GM23248 (cell line): ENCODE measurements at regions not wholly inside any gene's neighbourhood (a gene's known extent, or its start where the extent isn't known, plus 50 kb on each side); places are given as distances from the start of the nearest gene placed in this dataset.

Source experiments
- DNase-seq: peaks from one replicate; pipeline ENCODE4 v3.0.0-alpha.2; 2015
- H2AFZ ChIP-seq: fragments of 200-600 bp; sonication (generic); 2 replicates; pipeline ENCODE4 v1.6.1; 2016; ENCODE audit warnings: antibody characterized with exemption
- H3F3A ChIP-seq: fragments of 200-600 bp; sonication (generic); 2 replicates; pipeline ENCODE4 v1.6.1; 2016; ENCODE audit warnings: mild to moderate bottlenecking, antibody characterized with exemption, mixed run types; ENCODE audit not compliant: insufficient read depth
- H3K27ac ChIP-seq: fragments of 200-600 bp; sonication (generic); 2 replicates; pipeline ENCODE4 v1.5.1; 2016; ENCODE audit warnings: mild to moderate bottlenecking
- H3K27me3 ChIP-seq: fragments of 200-600 bp; sonication (generic); replicated peaks from 2 replicates; pipeline ENCODE4 v1.6.1; 2016; ENCODE audit warnings: mild to moderate bottlenecking; ENCODE audit not compliant: insufficient read depth
- H3K36me3 ChIP-seq: fragments of 200-600 bp; sonication (generic); 2 replicates; pipeline ENCODE4 v1.6.1; 2016; ENCODE audit warnings: low read depth, mild to moderate bottlenecking
- H3K4me1 ChIP-seq: fragments of 200-600 bp; sonication (generic); 2 replicates; pipeline ENCODE4 v1.6.1; 2016; ENCODE audit warnings: mild to moderate bottlenecking; ENCODE audit not compliant: insufficient read depth
- H3K4me2 ChIP-seq: fragments of 200-600 bp; sonication (generic); one replicate; pipeline ENCODE4 v1.6.1; 2016; ENCODE audit warnings: mild to moderate bottlenecking; ENCODE audit not compliant: unreplicated experiment
- H3K4me3 ChIP-seq: fragments of 200-600 bp; sonication (generic); 2 replicates; pipeline ENCODE4 v1.5.1; 2016; ENCODE audit warnings: mild to moderate bottlenecking
- H3K79me2 ChIP-seq: fragments of 200-600 bp; sonication (generic); 2 replicates; pipeline ENCODE4 v1.6.1; 2016; ENCODE audit warnings: mild to moderate bottlenecking; ENCODE audit not compliant: insufficient read depth
- H3K9ac ChIP-seq: fragments of 200-600 bp; sonication (generic); 2 replicates; pipeline ENCODE4 v1.6.1; 2016; ENCODE audit warnings: mild to moderate bottlenecking
- H3K9me2 ChIP-seq: fragments of 200-600 bp; sonication (generic); 2 replicates; pipeline ENCODE4 v1.6.1; 2016; ENCODE audit warnings: mixed run types, mild to moderate bottlenecking, moderate library complexity; ENCODE audit not compliant: insufficient read depth
- H3K9me3 ChIP-seq: fragments of 200-600 bp; sonication (generic); one replicate; pipeline ENCODE4 v1.6.1; 2017; ENCODE audit warnings: low read depth
- H4K20me1 ChIP-seq: fragments of 200-600 bp; sonication (generic); 2 replicates; pipeline ENCODE4 v1.6.0; 2016; ENCODE audit not compliant: insufficient read depth
- EZH2 ChIP-seq: fragments of 200-600 bp; sonication (generic); IDR thresholded peaks from 2 replicates; pipeline ENCODE4 v1.6.1; 2018; ENCODE audit warnings: antibody characterized with exemption, mild to moderate bottlenecking; ENCODE audit not compliant: insufficient read depth, poor library complexity, severe bottlenecking
- EZH2phosphoT487 ChIP-seq: fragments of 200-600 bp; sonication (generic); IDR thresholded peaks from 2 replicates; pipeline ENCODE4 v1.6.1; 2018; ENCODE audit warnings: antibody characterized with exemption, moderate library complexity, mild to moderate bottlenecking, low read depth; ENCODE audit not compliant: insufficient read depth
- WGBS, 2 experiments: methylation state at CpG; one replicate each; pipeline ENCODE4 v1.1.6; 2015 to 2017; ENCODE audit warnings: low lambda C conversion rate in 2 of 2, low coverage in 1 of 2; ENCODE audit errors: missing lambda C conversion rate in 2 of 2; 5-methylcytosine and 5-hydroxymethylcytosine counted together
- in situ Hi-C: fragments of 300-500 bp; cut with MboI; formaldehyde crosslinking; loops from 2 replicates; pipeline ENCODE4 v1.15.0; 2020

DNA sequence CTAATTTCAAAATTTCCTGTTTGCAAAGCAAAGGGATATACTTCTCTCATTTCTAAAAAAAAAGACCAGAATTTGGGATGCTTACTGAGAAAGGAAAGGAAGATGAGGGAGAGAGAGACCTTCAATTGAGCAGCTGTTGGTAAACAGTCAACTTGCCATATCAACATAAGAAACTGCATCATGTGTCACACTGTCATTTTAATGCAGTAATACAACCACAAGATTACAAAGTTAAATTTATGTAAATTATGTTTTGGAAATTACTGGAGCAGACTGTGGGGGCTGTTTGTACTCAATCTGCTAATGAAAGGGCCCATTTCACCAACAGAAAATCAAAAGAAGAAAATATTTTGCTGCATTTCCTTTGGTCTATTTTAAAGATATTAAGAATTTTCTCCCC lies 370.4 kb upstream of the TMPO start:
- no peak overlapping the region for H3K4me3 ChIP-seq
- no peak overlapping the region for H3K9ac ChIP-seq
- in situ Hi-C loops = no loop called here
- no peak for DNase-seq
- no peaks in the 10 kb centered on the region for H3K79me2 ChIP-seq
- no peaks in the 10 kb centered on the region for H3F3A ChIP-seq
- no peaks in the 10 kb centered on the region for H3K9me3 ChIP-seq
- H3K36me3 ChIP-seq = no peaks in the 10 kb centered on the region
- TF ChIP-seq EZH2phosphoT487 (no peak), EZH2 (no peak)
- no peaks in the 10 kb centered on the region for H3K4me1 ChIP-seq
- H3K27ac ChIP-seq = no peak overlapping the region
- H3K27me3 ChIP-seq = no peaks in the 10 kb centered on the region
- H2AFZ ChIP-seq = no peak overlapping the region
- H3K4me2 ChIP-seq = no peak overlapping the region
- no peaks in the 10 kb centered on the region for H3K9me2 ChIP-seq
- no peaks in the 10 kb centered on the region for H4K20me1 ChIP-seq

DNA sequence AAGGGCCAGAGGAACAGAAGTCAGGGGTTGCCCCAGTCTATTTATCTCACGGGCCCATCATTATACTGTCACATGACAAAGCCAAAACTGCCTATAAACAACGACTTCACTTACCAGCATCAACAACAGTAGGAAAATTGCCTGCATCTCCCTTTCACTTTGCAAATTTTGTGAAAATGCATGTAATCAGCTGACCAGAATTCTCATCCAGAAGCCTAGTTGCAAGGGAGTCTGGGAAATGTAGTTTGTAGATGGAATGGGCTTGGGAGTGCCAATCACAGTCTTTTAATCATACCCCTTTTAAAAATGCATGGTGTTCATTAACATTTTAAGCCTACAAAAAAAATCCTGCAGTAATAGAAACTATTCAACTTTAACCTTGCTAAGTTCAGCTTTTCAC lies 369.3 kb upstream of the TMPO start:
- no peaks in the 10 kb centered on the region for H3K9me2 ChIP-seq
- TF ChIP-seq EZH2 = no peak
- TF ChIP-seq EZH2phosphoT487 = no peak
- WGBS, 2 experiments = 9 to 24% methylated on average over 2 of the region's 2 CpGs
- no peaks in the 10 kb centered on the region for H4K20me1 ChIP-seq
- no peak overlapping the region for H2AFZ ChIP-seq
- H3F3A ChIP-seq = no peaks in the 10 kb centered on the region
- no peaks in the 10 kb centered on the region for H3K4me1 ChIP-seq
- H3K9ac ChIP-seq = no peak overlapping the region
- DNase-seq = no peak
- H3K27me3 ChIP-seq = no peaks in the 10 kb centered on the region
- no peak overlapping the region for H3K4me3 ChIP-seq
- no peaks in the 10 kb centered on the region for H3K36me3 ChIP-seq
- H3K27ac ChIP-seq = no peak overlapping the region
- no peak overlapping the region for H3K4me2 ChIP-seq
- in situ Hi-C loops = no loop called here
- no peaks in the 10 kb centered on the region for H3K79me2 ChIP-seq
- H3K9me3 ChIP-seq = no peaks in the 10 kb centered on the region

DNA sequence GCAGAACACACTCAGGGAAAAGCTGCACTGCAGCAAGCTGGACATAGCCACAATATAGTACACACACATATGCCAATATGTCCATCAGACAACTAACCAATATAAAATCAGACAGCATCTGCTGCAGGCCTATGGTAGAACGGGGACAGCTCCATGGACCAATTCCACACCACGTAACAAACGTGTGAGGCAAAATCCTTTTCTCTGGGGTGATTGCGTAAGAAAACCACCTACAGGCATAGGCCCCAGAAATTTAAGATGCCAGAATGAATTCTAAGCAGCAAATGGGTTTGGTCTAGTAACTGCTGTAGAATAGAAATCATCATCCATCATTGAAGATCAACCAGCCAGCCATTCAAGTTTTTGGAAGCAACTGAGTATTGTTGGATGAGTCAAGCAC lies 368.9 kb upstream of the TMPO start:
- Histone ChIP-seq H4K20me1 (no peaks in the 10 kb centered on the region), H3K4me3 (no peak overlapping the region), H3K9ac (no peak overlapping the region), H3K27me3 (no peaks in the 10 kb centered on the region), H3K79me2 (no peaks in the 10 kb centered on the region), H3K9me3 (no peaks in the 10 kb centered on the region), H3K4me2 (no peak overlapping the region), H3F3A (no peaks in the 10 kb centered on the region), H3K27ac (no peak overlapping the region), H3K36me3 (no peaks in the 10 kb centered on the region), H2AFZ (no peak overlapping the region), H3K9me2 (no peaks in the 10 kb centered on the region), H3K4me1 (no peaks in the 10 kb centered on the region)
- WGBS, 2 experiments = 16 to 17% methylated on average over 4 of the region's 4 CpGs
- DNase-seq = no peak
- in situ Hi-C loops = no loop called here
- TF ChIP-seq EZH2phosphoT487 = no peak
- no peak for TF ChIP-seq EZH2

DNA sequence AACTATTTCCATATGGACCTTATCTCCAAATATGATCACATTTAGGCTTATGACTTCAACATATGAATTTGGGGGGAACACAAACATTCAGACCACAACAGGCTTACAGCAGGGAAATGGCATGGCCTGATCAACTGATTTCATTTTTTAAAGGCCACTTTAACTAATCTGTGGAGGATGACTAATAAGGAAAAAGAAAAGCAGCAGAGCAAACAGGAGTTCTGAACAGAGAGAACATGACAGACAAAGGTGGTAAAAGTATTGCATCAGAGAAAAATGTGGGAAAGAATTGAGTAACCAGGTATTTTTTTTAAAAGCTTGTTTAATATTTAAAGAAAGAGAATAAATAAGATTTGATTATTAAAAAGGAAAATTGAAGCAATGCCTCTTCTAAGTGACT lies 366.1 kb upstream of the TMPO start:
- H3K4me2 ChIP-seq = no peak overlapping the region
- no peaks in the 10 kb centered on the region for H3K9me2 ChIP-seq
- H3F3A ChIP-seq = no peaks in the 10 kb centered on the region
- TF ChIP-seq EZH2phosphoT487 = no peak
- no peak for TF ChIP-seq EZH2
- no peak for DNase-seq
- no peak overlapping the region for H3K27ac ChIP-seq
- H3K36me3 ChIP-seq = no peaks in the 10 kb centered on the region
- no peaks in the 10 kb centered on the region for H3K9me3 ChIP-seq
- H3K9ac ChIP-seq = no peak overlapping the region
- H2AFZ ChIP-seq = no peak overlapping the region
- H3K4me3 ChIP-seq = no peak overlapping the region
- H3K4me1 ChIP-seq = no peaks in the 10 kb centered on the region
- H3K79me2 ChIP-seq = no peaks in the 10 kb centered on the region
- H4K20me1 ChIP-seq = no peaks in the 10 kb centered on the region
- in situ Hi-C loops = no loop called here
- no peaks in the 10 kb centered on the region for H3K27me3 ChIP-seq

DNA sequence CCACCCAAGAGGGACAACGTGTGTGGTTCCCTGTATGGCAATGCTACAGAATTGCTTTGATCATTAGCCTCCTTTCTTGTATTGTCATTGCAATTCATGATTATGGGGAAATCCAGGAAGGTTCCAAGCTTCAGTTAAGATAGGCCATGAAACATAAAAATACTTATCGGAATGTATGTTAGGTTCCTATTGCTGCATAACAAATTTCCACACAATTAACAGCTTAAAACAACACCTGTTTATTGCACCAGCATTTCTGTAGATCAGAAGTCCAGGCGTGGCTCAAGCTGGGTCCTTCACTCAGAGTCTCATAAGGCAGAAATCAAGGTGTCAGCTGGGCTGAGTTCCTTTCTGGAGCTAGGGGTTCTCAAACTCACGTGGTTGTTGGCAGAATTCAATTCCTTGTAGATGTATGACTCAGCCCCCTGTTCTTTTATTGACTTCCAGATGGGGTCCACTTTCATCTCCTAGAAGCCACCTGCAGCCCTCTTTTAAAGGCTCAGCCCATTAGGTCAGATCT lies 365.6 kb upstream of the TMPO start:
- Histone ChIP-seq H3K79me2 (no peaks in the 10 kb centered on the region), H3K9ac (no peak overlapping the region), H3K4me1 (no peaks in the 10 kb centered on the region), H3K4me2 (no peak overlapping the region), H3K9me3 (no peaks in the 10 kb centered on the region), H3K27ac (no peak overlapping the region), H3K4me3 (no peak overlapping the region), H4K20me1 (no peaks in the 10 kb centered on the region), H3K36me3 (no peaks in the 10 kb centered on the region), H3F3A (no peaks in the 10 kb centered on the region), H3K27me3 (no peaks in the 10 kb centered on the region), H2AFZ (no peak overlapping the region), H3K9me2 (no peaks in the 10 kb centered on the region)
- TF ChIP-seq EZH2phosphoT487 = no peak
- no peak for TF ChIP-seq EZH2
- DNase-seq = no peak
- in situ Hi-C loops = no loop called here
- WGBS, 2 experiments = 25 to 27% methylated on average over 4 of the region's 4 CpGs
